Vagina (tissue), 2 donors: ENCODE measurements at regions not wholly inside any gene's neighbourhood (a gene's known extent, or its start where the extent isn't known, plus 50 kb on each side); places are given as distances from the start of the nearest gene placed in this dataset.
"Not testable (repeated sequence)": the region's sequence is repeated elsewhere in the genome, so short reads cannot be mapped to it uniquely, and the experiment has no call there.

ENCODE experiments used
- DNase-seq, 2 donors: peaks; one replicate each; pipeline ENCODE4 v3.0.0-alpha.2; 2017; ENCODE audit errors: extremely low spot score in 2 of 2
- H3K27ac ChIP-seq: fragments of 200-600 bp; sonication (generic); one replicate; pipeline ENCODE4 v1.5.1; 2019
- H3K27me3 ChIP-seq: fragments of 200-600 bp; sonication (generic); one replicate; pipeline ENCODE4 v1.5.1; 2019
- H3K36me3 ChIP-seq, 2 donors: fragments of 200-600 bp; sonication (generic); one replicate each; pipeline ENCODE4 v1.5.1; 2017 to 2019
- H3K4me1 ChIP-seq: fragments of 200-600 bp; sonication (generic); one replicate; pipeline ENCODE4 v1.5.1; 2019
- H3K4me3 ChIP-seq, 2 donors: fragments of 200-600 bp; sonication (generic); 1 replicate in 1 of 2; 2 replicates in 1 of 2; pipeline ENCODE4 v1.5.1; 2016 to 2019
- H3K9me3 ChIP-seq: fragments of 200-600 bp; sonication (generic); one replicate; pipeline ENCODE4 v1.5.1; 2019
- CTCF ChIP-seq, 3 experiments: fragments of 450-650 bp in 2 of 3; fragments of 200-600 bp in 1 of 3; sonication (generic) in 1 of 3; IDR thresholded peaks; one replicate each; pipeline ENCODE4 v1.5.1; 2017 to 2019; ENCODE audit warnings: antibody characterized with exemption in 3 of 3, mild to moderate bottlenecking in 2 of 3, moderate library complexity in 2 of 3
- POLR2A ChIP-seq, 2 donors: fragments of 450-650 bp; IDR thresholded peaks; one replicate each; pipeline ENCODE4 v1.6.1; 2017; ENCODE audit warnings: antibody characterized with exemption in 2 of 2, mild to moderate bottlenecking in 2 of 2, moderate library complexity in 2 of 2
- POLR2AphosphoS5 ChIP-seq, 2 donors: sonication (generic); formaldehyde crosslinking; IDR thresholded peaks; one replicate each; pipeline ENCODE4 v1.9.0; 2017; ENCODE audit warnings: antibody characterized with exemption in 2 of 2, mild to moderate bottlenecking in 2 of 2, low read depth in 1 of 2; ENCODE audit not compliant: insufficient read depth in 1 of 2
- intact Hi-C: fragments of 100-400 bp; cut with DNase I; formaldehyde crosslinking; loops from one replicate; pipeline ENCODE4 v1.15.1; 2023

GRCh38 chr14:30016002-30016401, 88.4 kb upstream of the PRKD1 start:
- TF ChIP-seq POLR2A (IDR thresholded peaks at IDR 0.05) (no peak), POLR2AphosphoS5 (IDR thresholded peaks at IDR 0.05; ENCODE audit: insufficient read depth in 1 of 2, low read depth in 1 of 2) (no peak), CTCF (IDR thresholded peaks at IDR 0.05) (no peak)
- Histone ChIP-seq H3K36me3 (no peaks in the 10 kb centered on the region), H3K27me3 (no peaks in the 10 kb centered on the region), H3K4me1 (no peaks in the 10 kb centered on the region), H3K9me3 (no peaks in the 10 kb centered on the region), H3K4me3 (no peak overlapping the region), H3K27ac (no peak overlapping the region)
- no peak for DNase-seq
- intact Hi-C loops: no loop called here

GRCh38 chr14:30017370-30017993, 89.8 kb upstream of the PRKD1 start:
- H3K36me3 ChIP-seq: no peaks in the 10 kb centered on the region
- H3K27me3 ChIP-seq: no peaks in the 10 kb centered on the region
- no peak overlapping the region for H3K27ac ChIP-seq
- no peaks in the 10 kb centered on the region for H3K9me3 ChIP-seq
- H3K4me3 ChIP-seq: no peak overlapping the region
- no peak for TF ChIP-seq POLR2AphosphoS5 (IDR thresholded peaks at IDR 0.05; ENCODE audit: insufficient read depth in 1 of 2, low read depth in 1 of 2)
- no peak for TF ChIP-seq POLR2A (IDR thresholded peaks at IDR 0.05)
- no peak for TF ChIP-seq CTCF (IDR thresholded peaks at IDR 0.05)
- DNase-seq: no peak
- intact Hi-C loops: no loop called here
- H3K4me1 ChIP-seq: no peaks in the 10 kb centered on the region

- no peaks in the 10 kb centered on the region for H3K27me3 ChIP-seq
- DNase-seq: no peak
- TF ChIP-seq CTCF (IDR thresholded peaks at IDR 0.05) (no peak), POLR2A (IDR thresholded peaks at IDR 0.05) (no peak), POLR2AphosphoS5 (IDR thresholded peaks at IDR 0.05; ENCODE audit: insufficient read depth in 1 of 2, low read depth in 1 of 2) (no peak)
- H3K9me3 ChIP-seq: no peaks in the 10 kb centered on the region
- H3K27ac ChIP-seq: no peak overlapping the region
- H3K4me3 ChIP-seq: no peak overlapping the region
- H3K4me1 ChIP-seq: no peaks in the 10 kb centered on the region
- no peaks in the 10 kb centered on the region for H3K36me3 ChIP-seq
- intact Hi-C loops: no loop called here
Measured at GRCh38 chr14:30020271-30020670, 92.6 kb upstream of the PRKD1 start.

GRCh38 chr14:30020687-30021086, 93.0 kb upstream of the PRKD1 start:
- Histone ChIP-seq H3K4me1 (no peaks in the 10 kb centered on the region), H3K27ac (no peak overlapping the region), H3K36me3 (no peaks in the 10 kb centered on the region), H3K9me3 (no peaks in the 10 kb centered on the region), H3K4me3 (no peak overlapping the region), H3K27me3 (no peaks in the 10 kb centered on the region)
- no peak for TF ChIP-seq POLR2A (IDR thresholded peaks at IDR 0.05)
- no peak for TF ChIP-seq POLR2AphosphoS5 (IDR thresholded peaks at IDR 0.05; ENCODE audit: insufficient read depth in 1 of 2, low read depth in 1 of 2)
- no peak for TF ChIP-seq CTCF (IDR thresholded peaks at IDR 0.05)
- no peak for DNase-seq
- intact Hi-C loops: no loop called here

GRCh38 chr14:30023350-30023749, 95.7 kb upstream of the PRKD1 start:
- H3K27ac ChIP-seq, H3K4me3 ChIP-seq, intact Hi-C loops, H3K4me1 ChIP-seq, H3K9me3 ChIP-seq, DNase-seq, H3K27me3 ChIP-seq, H3K36me3 ChIP-seq: not testable (repeated sequence)
